Hepatic stellate cell (primary cell): ENCODE measurements at regions not wholly inside any gene's neighbourhood (a gene's known extent, or its start where the extent isn't known, plus 50 kb on each side); places are given as distances from the start of the nearest gene placed in this dataset.

Experiments
- DNase-seq: peaks from one replicate; pipeline ENCODE4 v3.0.0; 2011; ENCODE audit warnings: low spot score

DNA sequence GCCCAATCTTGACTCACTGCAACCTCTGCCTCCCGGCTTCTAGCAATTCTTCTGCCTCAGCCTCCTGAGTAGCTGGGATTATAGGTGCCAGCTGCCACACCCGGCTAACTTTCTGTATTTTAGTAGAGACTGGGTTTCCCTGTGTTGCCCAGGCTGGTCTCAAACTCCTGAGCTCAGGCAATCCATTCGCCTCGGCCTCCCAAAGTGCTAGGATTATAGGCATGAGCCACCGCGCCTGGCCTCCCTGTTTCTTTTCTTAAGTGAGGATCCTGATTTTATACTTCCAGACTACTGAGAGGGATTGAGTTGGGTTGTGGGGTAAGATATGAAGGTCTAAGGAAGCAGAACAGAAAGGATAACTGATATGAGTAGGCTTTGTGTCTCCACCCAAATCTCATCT is 106.8 kb downstream of the CNTN3 start:
- DNase-seq = no peak

DNA sequence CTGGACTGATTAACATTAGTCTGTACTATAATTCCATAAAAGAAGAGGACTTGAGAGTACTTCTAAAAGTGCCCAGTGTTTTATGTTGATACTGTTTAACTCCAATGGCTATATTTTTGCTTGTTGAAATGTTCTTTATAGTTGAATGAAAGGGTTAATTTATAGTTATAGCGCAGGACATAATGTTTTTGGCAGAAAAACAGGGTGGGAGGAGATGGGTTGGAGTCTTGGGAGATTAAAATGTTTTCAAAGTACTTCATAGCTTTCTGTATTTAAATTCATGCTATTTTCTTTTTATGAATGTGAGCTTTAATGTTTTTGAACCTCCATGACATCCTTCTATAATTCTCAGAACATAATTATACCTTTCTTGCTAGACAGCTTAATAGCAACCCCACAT is 108.2 kb downstream of the CNTN3 start:
- DNase-seq = no peak

DNA sequence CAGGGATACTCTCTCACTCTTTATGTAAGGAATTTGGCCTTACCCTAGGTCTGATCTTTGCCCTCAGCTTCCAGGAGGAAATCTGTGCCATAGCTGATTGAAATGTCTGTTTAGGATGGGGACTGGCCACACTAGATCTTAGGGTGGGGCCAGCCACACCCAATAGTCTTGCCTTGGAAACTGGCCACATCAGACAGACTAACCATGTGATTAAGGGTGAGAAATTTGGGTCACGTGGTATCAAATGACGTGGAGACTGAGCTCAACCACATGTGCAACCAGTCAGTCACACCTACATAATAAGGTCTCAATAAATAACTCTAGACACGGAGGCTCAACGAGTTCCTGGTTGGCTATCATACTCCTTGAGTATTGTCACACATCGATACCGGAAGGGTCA is 113.5 kb downstream of the CNTN3 start:
- no peak for DNase-seq

- DNase-seq = no peak
Measured at GRCh38 chr3:74500257-74500656, 114.2 kb downstream of the CNTN3 start.

DNA sequence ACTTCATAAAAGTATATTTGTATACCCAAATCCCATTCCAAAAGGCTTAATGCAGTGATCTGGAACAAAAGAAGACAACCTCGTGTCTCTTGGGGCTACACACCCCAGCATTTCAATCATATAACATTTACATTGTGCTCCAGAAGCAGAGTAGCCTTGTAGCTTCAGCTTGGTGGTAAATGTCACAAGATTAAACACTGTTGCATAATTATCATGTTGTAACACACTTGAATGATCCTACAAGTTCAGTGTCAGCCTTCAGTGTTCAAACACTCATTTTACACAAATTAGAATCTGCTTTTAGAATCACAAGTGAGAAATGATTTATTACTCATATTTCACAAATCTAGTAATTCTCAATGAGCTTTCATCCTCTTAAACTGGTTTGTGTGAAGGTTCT is 122.6 kb downstream of the CNTN3 start:
- no peak for DNase-seq

GRCh38 chr3:74489050-74489792 is 125.2 kb downstream of the CNTN3 start:
- peak; percentile 21 for DNase-seq

DNA sequence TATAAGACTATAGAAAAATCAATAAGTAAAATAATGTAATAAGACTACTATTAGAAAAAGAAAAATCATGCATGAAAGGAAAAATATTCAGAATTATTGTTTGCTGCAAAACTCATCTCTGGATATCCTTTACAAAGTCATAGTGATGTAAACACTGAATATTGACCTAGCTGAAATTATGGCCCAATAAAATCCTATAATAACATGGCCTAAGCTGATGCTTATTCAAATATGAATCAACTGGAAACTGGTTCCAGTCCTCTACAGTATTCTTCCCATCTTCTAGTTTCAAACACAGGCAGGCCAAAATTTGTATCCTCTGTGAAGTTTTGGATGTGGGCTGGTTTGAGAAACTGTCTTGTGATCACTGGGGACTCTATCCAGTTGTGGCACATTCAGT is 134.5 kb downstream of the CNTN3 start:
- DNase-seq = no peak

DNA sequence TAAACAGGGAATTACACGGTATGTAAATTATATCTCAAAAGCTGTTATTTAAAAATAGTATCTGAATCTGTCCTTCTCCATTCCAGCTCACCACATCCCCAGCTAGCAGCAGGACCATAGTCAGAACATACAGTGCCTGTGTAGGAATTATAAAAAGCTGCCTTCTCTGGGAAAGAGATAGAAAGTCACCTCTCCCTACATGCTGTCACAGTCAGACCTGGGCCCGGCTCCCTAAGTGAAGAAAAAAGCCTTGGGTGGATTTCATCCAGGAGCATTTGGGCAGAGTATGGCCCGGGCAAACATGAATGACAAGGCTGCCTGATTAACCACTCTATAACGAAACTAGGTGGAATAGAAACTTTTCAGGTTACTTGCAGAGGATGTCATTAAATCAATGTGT is 144.1 kb downstream of the CNTN3 start:
- no peak for DNase-seq

GRCh38 chr3:74469713-74470112 is 144.7 kb downstream of the CNTN3 start:
- DNase-seq = no peak

DNA sequence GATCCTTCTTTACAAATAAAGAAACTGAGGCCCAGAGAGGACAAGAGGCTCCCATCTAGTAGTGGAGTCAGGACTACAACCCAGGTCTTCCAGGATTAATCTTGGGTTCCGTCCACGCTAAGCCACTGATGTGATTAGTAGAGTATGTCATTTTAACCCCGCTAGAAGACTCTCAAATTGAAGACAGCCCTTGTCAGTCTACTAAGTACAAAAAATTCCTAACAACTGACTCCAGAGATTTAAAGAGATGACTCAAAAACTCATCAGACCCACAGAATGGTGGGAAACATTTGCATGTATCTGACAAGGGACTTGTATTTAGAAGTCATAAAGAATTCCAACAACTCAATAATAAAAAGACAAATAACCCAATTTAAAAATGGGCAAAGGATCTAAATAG is 145.3 kb downstream of the CNTN3 start:
- DNase-seq = no peak

GRCh38 chr3:74465715-74466410 is 148.6 kb downstream of the CNTN3 start:
- no peak for DNase-seq

DNA sequence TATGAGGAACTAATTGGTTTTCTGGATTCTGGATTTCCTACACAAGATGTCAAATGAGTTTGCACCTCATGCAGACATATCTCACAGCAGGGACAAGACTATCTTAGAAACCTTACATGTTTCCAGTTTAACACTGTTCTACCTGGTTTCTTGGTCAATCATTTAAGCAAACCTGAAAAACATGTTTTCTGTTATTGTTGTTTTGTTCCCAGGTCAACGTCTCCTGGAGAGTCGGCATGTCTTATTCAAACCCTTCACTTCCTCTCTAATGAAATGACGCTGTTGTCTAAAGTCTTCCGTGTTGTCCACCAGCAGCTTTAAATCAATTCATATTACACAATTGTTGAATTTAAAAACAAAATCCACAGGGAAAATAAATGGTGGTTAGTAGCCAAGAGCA is 150.9 kb downstream of the CNTN3 start:
- no peak for DNase-seq

GRCh38 chr3:74456166-74456565 is 158.3 kb downstream of the CNTN3 start:
- no peak for DNase-seq

DNA sequence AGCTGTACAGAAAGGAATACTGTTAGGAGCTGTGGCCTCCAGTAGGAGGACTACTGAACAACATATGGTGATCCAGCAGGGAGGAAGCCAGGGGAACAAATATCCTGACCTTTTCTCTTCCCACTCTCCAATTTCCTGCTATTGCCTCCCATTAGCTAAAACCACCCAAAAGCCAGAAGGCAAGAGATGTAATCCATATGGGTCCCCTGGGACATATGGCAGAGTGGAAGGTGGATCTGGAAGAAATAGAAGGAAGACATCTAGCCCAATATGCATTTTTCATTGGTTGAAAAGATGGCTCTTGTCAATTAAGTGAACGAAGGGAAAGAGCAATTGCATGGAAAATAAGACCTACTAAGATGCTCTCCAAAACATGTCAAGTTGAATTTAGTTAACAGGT is 167.2 kb downstream of the CNTN3 start:
- no peak for DNase-seq

DNA sequence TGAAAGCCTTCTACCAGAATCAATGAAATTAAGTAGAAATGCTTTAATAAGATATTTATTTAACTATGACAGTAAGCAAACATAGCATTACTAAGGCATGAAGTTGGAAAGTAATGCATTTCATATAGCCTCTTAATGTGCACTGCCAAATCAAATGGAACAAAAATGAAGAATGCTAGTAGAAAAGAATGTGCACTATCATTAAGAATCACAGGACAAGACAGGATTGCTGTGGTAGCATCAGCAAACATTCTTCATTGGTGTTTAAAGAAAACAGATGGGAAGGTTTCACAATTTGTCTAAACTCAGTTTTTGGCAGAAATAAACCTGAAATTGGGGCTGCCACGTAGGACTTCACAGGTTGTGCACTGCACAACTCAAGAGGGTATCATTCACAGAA is 168.9 kb downstream of the CNTN3 start:
- no peak for DNase-seq

GRCh38 chr3:74443102-74443501 is 171.4 kb downstream of the CNTN3 start:
- no peak for DNase-seq

- DNase-seq = no peak
Measured at GRCh38 chr3:74442683-74443082, 171.8 kb downstream of the CNTN3 start.

- DNase-seq = no peak
Measured at GRCh38 chr3:74442068-74442467, 172.4 kb downstream of the CNTN3 start.

DNA sequence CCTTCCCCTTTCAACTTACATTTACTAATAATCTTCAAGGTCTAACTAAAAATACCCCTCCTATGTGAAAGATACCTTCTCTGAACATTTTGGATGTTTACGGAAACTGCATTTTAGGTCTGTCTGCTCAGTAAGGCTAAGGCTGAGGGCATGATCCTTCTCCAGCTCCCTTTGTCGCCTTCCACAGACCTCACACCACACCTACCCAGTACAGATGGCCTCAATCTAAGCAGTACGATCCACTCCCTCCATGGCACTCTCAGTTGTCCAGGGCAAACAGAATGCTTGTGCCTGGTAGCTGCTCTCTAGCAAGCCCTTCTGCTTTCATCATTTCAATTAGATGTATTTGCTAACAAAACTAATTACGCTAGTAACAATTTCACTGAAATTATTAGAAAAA is 178.3 kb downstream of the CNTN3 start:
- no peak for DNase-seq

DNA sequence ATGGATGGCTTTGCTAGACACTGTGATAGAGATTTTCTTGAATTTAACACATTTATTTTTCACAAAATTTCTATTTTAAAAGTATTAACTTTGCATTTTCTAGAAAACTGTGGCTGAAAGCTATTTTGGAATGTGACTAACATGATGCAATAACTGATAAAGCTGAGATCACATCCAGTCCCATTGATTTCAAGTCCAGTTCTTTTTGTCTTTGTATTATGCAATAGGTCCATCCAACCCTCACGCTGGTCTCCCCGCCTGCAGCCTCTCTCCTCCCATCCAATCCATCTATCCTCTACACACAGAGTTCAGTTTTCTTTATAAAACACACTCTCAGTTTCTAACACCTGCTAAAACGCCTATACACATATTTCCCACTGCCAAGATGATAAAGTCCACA is 178.8 kb downstream of the CNTN3 start:
- no peak for DNase-seq

DNA sequence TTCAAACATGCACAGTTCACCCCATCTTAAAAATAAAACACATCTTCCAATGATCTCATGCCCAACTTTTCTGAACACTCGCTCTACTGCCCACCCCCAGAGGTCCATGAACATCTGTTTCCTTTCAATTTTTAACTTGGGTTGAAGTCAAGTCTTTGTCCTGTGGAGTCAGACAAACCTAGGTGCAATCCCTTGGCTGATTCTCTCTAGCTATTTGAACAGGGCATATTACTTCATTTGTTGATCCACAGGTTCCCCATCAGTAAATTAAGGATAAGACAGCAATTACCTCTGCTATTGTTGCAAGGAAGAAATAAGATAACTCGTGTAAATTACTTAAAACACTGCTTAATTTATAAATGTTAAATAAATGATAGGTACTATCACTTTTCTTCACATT is 180.1 kb downstream of the CNTN3 start:
- DNase-seq = no peak

- no peak for DNase-seq
Measured at GRCh38 chr3:74426571-74426970, 187.9 kb downstream of the CNTN3 start.

- DNase-seq = no peak
Measured at GRCh38 chr3:74423867-74424266, 190.6 kb downstream of the CNTN3 start.

DNA sequence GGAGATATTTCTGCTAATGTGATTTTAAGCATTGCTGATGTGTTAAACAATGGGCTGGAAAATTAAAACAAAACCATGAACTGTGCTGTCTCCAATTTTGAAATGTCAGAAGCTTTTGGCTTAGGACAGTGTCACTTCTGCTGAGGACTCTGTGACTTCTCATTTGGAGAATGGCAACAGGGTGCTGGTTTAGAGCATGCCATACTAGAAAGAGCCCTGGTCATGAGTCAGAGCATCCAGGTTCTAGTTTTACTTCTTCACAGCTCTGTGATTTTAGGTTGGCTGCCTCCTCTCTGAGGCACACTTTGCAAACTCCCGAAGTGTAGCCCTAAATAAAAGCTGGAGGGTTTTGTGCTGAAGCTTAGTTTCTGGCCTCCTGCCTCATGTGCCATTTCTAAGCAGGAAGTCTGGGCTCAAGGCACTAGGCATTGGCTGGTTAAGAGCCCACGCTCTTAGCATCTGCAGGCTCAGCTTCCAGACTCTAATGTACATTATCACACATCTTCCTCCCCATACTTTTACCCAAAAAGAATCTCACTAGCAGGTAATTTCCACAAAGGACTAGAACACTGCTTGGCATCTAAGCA is 193.8 kb downstream of the CNTN3 start:
- DNase-seq = no peak
